K562 (cell line): ENCODE measurements at regions not wholly inside any gene's neighbourhood (a gene's known extent, or its start where the extent isn't known, plus 50 kb on each side); places are given as distances from the start of the nearest gene placed in this dataset.

Source experiments
- ATAC-seq: fragments of 200-7000 bp; cut with Tn5 transposase; 3 replicates; pipeline ENCODE4 v1.9.1; 2020; ENCODE audit warnings: moderate library complexity
- BruUV-seq: library from RNA; stranded (reverse); fragments of 400-500 nt; replicated peaks from 2 replicates; lab custom pipeline; 2021; lab: Mats Ljungman, UMichigan
- CTCF ChIA-PET: fragments of 300-600 bp; formaldehyde crosslinking; extraction: SDS; loops from one replicate; lab custom pipeline; 2021; ENCODE audit warnings: low intra/inter-chr PET ratio; lab: Yijun Ruan, JAX
- POLR2A ChIA-PET: fragments of 300-600, 350-650 bp; sonication (Branson Sonifier 250); formaldehyde crosslinking; extraction: SDS; loops from one replicate; lab custom pipeline; 2021; ENCODE audit warnings: antibody characterized with exemption, inconsistent platforms; lab: Yijun Ruan, JAX
- DNase-seq, 4 experiments: peaks; one replicate each; pipeline versions ENCODE4 v3.0.0 to v3.0.0-alpha.2; 2011 to 2018; ENCODE audit warnings: low spot score in 3 of 4, mixed read lengths in 3 of 4; ENCODE audit errors: extremely low read depth in 1 of 4
- FAIRE-seq: peaks from 2 replicates; lab custom pipeline; 2011; peaks lifted over from hg19 to GRCh38; lab: Jason Lieb, UNC
- H2AFZ ChIP-seq: 2 replicates; pipeline ENCODE4 v1.6.0; 2011; ENCODE audit warnings: low read depth, low read length, control low read depth, inconsistent platforms
- H3K27ac ChIP-seq: fragments of 200-600 bp; 3 replicates; pipeline ENCODE4 v1.8.0; 2011; ENCODE audit warnings: low read depth, mild to moderate bottlenecking, control low read depth, inconsistent platforms, low read length, moderate library complexity, mixed read lengths; ENCODE audit errors: extremely low read depth
- H3K27me3 ChIP-seq, 2 experiments: fragments of 300-600 bp in 1 of 2; 2 replicates in 1 of 2; 3 replicates in 1 of 2; pipeline versions ENCODE4 v1.6.0 to v1.8.0; 2011; ENCODE audit warnings: inconsistent platforms in 2 of 2, low read length in 2 of 2, mild to moderate bottlenecking in 1 of 2, mixed read lengths in 1 of 2, moderate library complexity in 1 of 2; ENCODE audit not compliant: control insufficient read depth in 2 of 2, insufficient read depth in 2 of 2
- H3K36me3 ChIP-seq: fragments of 300-600 bp; 3 replicates; pipeline ENCODE4 v1.8.0; 2011; ENCODE audit warnings: mild to moderate bottlenecking, low read length, inconsistent platforms; ENCODE audit not compliant: control insufficient read depth, insufficient read depth
- H3K4me1 ChIP-seq, 2 experiments: fragments of 200-600 bp in 1 of 2; replicated peaks in 1 of 2; 2 replicates in 1 of 2; 3 replicates in 1 of 2; pipeline versions ENCODE4 v1.5.1 to v1.8.0; 2011; ENCODE audit warnings: inconsistent platforms in 2 of 2, low read length in 2 of 2, mild to moderate bottlenecking in 1 of 2, mixed read lengths in 1 of 2, moderate library complexity in 1 of 2; ENCODE audit not compliant: control insufficient read depth in 2 of 2, insufficient read depth in 2 of 2
- H3K4me2 ChIP-seq: 2 replicates; pipeline ENCODE4 v1.6.1; 2011; ENCODE audit warnings: low read length, control low read depth, inconsistent platforms, mixed read lengths; ENCODE audit not compliant: insufficient read depth
- H3K4me3 ChIP-seq: fragments of 200-600 bp; sonication (generic), shearing (Covaris generic); 2 replicates; pipeline ENCODE4 v1.5.1; 2016; ENCODE audit warnings: control low read depth, inconsistent platforms
- H3K79me2 ChIP-seq: fragments of 200-600 bp; 3 replicates; pipeline ENCODE4 v1.8.0; 2011; ENCODE audit warnings: low read length, inconsistent platforms; ENCODE audit not compliant: control insufficient read depth, insufficient read depth
- H3K9ac ChIP-seq, 2 experiments: 2 replicates each; pipeline versions ENCODE4 v1.6.0 to v1.6.1; 2011; ENCODE audit warnings: low read depth in 2 of 2, low read length in 2 of 2, control low read depth in 1 of 2, inconsistent platforms in 1 of 2, mild to moderate bottlenecking in 1 of 2, mixed read lengths in 1 of 2; ENCODE audit not compliant: insufficient read depth in 1 of 2
- H3K9me1 ChIP-seq: one replicate; pipeline ENCODE4 v1.6.0; 2011; ENCODE audit warnings: inconsistent platforms, mild to moderate bottlenecking, low read length, moderate library complexity; ENCODE audit not compliant: control insufficient read depth, insufficient read depth
- H3K9me3 ChIP-seq: replicated peaks from 2 replicates; pipeline ENCODE4 v1.5.1; 2011; ENCODE audit warnings: low read depth, low read length, inconsistent platforms; ENCODE audit not compliant: control insufficient read depth, insufficient read depth
- H4K20me1 ChIP-seq: replicated peaks from 2 replicates; pipeline ENCODE4 v1.6.1; 2011; ENCODE audit warnings: low read length, inconsistent platforms, mixed read lengths; ENCODE audit not compliant: control insufficient read depth, insufficient read depth
- CHD1 ChIP-seq: fragments of 200-600 bp; sonication (generic); IDR thresholded peaks from one replicate; pipeline ENCODE4 v1.6.1; 2012; ENCODE audit warnings: mild to moderate bottlenecking, moderate library complexity, low read length, inconsistent platforms
- ELF2 ChIP-seq: fragments of 250-450 bp; sonication (Bioruptor Pico); IDR thresholded peaks from 2 replicates; pipeline ENCODE4 v1.5.0; 2021; ENCODE audit warnings: mild to moderate bottlenecking
- IRF9 ChIP-seq: fragments of 450-650 bp; IDR thresholded peaks from 2 replicates; pipeline ENCODE4 v1.6.1; 2016; ENCODE audit warnings: missing biosample characterization, missing genetic modification characterization
- PBX2 ChIP-seq, 2 experiments: IDR thresholded peaks in 1 of 2; conservative IDR thresholded peaks in 1 of 2; 2 replicates each; pipeline ENCODE4 v1.6.1; 2016; ENCODE audit warnings: low read depth in 2 of 2, mild to moderate bottlenecking in 1 of 2, missing compliant biosample characterization in 1 of 2, missing genetic modification characterization in 1 of 2, moderate library complexity in 1 of 2
- TAF1 ChIP-seq: IDR thresholded peaks from 2 replicates; pipeline ENCODE4 v1.6.1; 2011; ENCODE audit warnings: mild to moderate bottlenecking, low read length, moderate library complexity; ENCODE audit not compliant: insufficient read depth, control insufficient read depth, severe bottlenecking; ENCODE audit errors: extremely low read depth
- ZBTB26 ChIP-seq: fragments of 450-650 bp; formaldehyde crosslinking; IDR thresholded peaks from 2 replicates; pipeline ENCODE4 v1.4.0; 2022; ENCODE audit warnings: missing genetic modification characterization
- ZNF644 ChIP-seq: fragments of 200-800 bp; sonication (Bioruptor generic); IDR thresholded peaks from 2 replicates; pipeline ENCODE4 v1.6.1; 2016; ENCODE audit warnings: low read depth, missing genetic modification characterization, missing compliant biosample characterization
- ZNF696 ChIP-seq: fragments of 250-450 bp; sonication (Bioruptor Pico); conservative IDR thresholded peaks from 2 replicates; pipeline ENCODE4 v1.4.0; 2020; ENCODE audit warnings: mild to moderate bottlenecking, moderate library complexity
- WGBS: fragments of 100-300 bp; shearing (Covaris generic); methylation state at CpG from one replicate; pipeline ENCODE4 v1.1.6; 2016; ENCODE audit warnings: low coverage, mixed read lengths; ENCODE audit not compliant: insufficient coverage; ENCODE audit errors: missing lambda C conversion rate; 5-methylcytosine and 5-hydroxymethylcytosine counted together
- in situ Hi-C: fragments of 300-500 bp; cut with MboI; formaldehyde crosslinking; loops from 4 replicates; pipeline ENCODE4 v1.15.0; 2018; ENCODE audit warnings: inconsistent platforms, mixed read lengths
- intact Hi-C: fragments of 100-400 bp; cut with micrococcal nuclease; formaldehyde crosslinking; loops from 2 replicates; pipeline ENCODE4 v1.14.2; 2022
- TF ChIP-seq, protein P1 (sequence below): fragments of 250-450 bp; sonication (Bioruptor Pico); IDR thresholded peaks from 2 replicates; pipeline ENCODE4 v1.5.0; 2021; ENCODE audit warnings: mild to moderate bottlenecking, borderline replicate concordance
- TF ChIP-seq, protein P2 (sequence below): fragments of 250-450 bp; sonication (Bioruptor Pico); IDR thresholded peaks from 2 replicates; pipeline ENCODE4 v1.4.0; 2020; ENCODE audit warnings: borderline replicate concordance

DNA sequence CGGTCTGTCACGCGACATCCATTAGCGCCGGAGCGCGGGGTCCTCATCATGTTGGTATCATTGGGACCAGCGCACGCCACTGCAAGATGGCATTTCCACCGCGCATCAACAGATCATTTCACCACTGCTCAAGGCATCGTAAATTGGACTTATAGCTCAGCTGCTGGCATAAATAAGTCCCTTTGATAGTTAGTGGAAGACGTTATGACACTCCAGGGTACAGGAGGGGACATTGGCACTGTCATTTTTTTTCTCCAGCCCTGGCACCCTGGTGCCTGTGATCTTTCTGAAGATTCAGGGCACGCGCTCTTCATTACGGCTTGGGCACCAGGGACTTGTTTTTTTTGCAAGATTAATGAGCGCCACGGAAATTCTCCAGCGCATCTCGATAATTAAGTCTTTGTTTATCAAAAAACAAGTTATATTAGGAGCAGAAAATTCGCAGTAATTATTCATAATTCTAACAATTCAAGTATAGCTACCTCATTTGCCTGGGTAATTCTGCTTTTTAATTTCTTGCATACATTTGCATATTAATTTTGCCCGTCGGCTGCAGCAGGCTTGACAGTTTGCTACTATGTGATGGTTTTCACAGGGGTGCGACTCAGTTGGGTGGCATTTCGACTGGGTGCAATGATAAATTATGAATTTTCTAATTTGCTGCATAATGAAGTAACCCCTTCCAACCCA, 167.7 kb downstream of the VRK1 start:
- H3K27ac ChIP-seq: no peak overlapping the region
- H3K36me3 ChIP-seq: no peaks in the 10 kb centered on the region
- FAIRE-seq (no peak), ATAC-seq (no peak), DNase-seq (no peak)
- no peak overlapping the region for H3K4me2 ChIP-seq
- WGBS: 24% methylated on average over 25 of the region's 25 CpGs
- no peaks in the 10 kb centered on the region for H3K79me2 ChIP-seq
- H3K27me3 ChIP-seq: peaks cover 0 to 6% of the 10 kb centered on the region in 2 experiments; a peak in 1 of 5 replicates
- no peaks in the 10 kb centered on the region for H3K9me1 ChIP-seq
- in situ Hi-C loops: no loop called here
- H3K9ac ChIP-seq: no peak overlapping the region
- intact Hi-C loops: no loop called here
- H2AFZ ChIP-seq: no peak overlapping the region
- POLR2A ChIA-PET: interaction anchor here (0.5 kb wide), 1 partner anchor 341 kb away, joined by 3 read pairs; no protein-coding TSS in a partner anchor
- no peaks in the 10 kb centered on the region; a peak in 1 of 5 replicates for H3K4me1 ChIP-seq
- BruUV-seq: no TSS peak
- peaks cover 2% of the 10 kb centered on the region; the same call in 1 of the 2 replicates for H3K9me3 ChIP-seq
- H4K20me1 ChIP-seq: no peaks in the 10 kb centered on the region
- CTCF ChIA-PET: no interaction called here
- no peak overlapping the region for H3K4me3 ChIP-seq
- no peak for TF ChIP-seq ELF2 (CRISPR knock-in tag)
- no peak for TF ChIP-seq ZNF696
- TF ChIP-seq, protein P1, sequence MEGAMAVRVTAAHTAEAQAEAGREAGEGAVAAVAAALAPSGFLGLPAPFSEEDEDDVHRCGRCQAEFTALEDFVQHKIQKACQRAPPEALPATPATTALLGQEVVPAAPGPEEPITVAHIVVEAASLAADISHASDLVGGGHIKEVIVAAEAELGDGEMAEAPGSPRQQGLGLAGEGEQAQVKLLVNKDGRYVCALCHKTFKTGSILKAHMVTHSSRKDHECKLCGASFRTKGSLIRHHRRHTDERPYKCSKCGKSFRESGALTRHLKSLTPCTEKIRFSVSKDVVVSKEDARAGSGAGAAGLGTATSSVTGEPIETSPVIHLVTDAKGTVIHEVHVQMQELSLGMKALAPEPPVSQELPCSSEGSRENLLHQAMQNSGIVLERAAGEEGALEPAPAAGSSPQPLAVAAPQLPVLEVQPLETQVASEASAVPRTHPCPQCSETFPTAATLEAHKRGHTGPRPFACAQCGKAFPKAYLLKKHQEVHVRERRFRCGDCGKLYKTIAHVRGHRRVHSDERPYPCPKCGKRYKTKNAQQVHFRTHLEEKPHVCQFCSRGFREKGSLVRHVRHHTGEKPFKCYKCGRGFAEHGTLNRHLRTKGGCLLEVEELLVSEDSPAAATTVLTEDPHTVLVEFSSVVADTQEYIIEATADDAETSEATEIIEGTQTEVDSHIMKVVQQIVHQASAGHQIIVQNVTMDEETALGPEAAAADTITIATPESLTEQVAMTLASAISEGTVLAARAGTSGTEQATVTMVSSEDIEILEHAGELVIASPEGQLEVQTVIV (CRISPR knock-in tag): no peak
- no peak for TF ChIP-seq ZBTB26 (CRISPR knock-in tag)
- no peak for TF ChIP-seq PBX2 (CRISPR knock-in tag; IDR thresholded peaks at IDR 0.05; ENCODE audit: low read depth)
- no peak for TF ChIP-seq PBX2 (tag; conservative IDR thresholded peaks at IDR 0.05; ENCODE audit: low read depth)
- no peak for TF ChIP-seq ZNF644 (tag)
- TF ChIP-seq CHD1: no peak
- TF ChIP-seq IRF9 (tag): no peak
- no peak for TF ChIP-seq TAF1
- TF ChIP-seq, protein P2, sequence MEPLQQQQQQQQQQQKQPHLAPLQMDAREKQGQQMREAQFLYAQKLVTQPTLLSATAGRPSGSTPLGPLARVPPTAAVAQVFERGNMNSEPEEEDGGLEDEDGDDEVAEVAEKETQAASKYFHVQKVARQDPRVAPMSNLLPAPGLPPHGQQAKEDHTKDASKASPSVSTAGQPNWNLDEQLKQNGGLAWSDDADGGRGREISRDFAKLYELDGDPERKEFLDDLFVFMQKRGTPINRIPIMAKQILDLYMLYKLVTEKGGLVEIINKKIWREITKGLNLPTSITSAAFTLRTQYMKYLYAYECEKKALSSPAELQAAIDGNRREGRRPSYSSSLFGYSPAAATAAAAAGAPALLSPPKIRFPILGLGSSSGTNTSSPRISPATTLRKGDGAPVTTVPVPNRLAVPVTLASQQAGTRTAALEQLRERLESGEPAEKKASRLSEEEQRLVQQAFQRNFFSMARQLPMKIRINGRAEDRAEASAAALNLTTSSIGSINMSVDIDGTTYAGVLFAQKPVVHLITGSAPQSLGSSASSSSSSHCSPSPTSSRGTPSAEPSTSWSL (CRISPR knock-in tag): no peak
